ENCODE measurements at regions not wholly inside any gene's neighbourhood (a gene's known extent, or its start where the extent isn't known, plus 50 kb on each side); places are given as distances from the start of the nearest gene placed in this dataset.

GRCh38 chr2:40827392-40827791, 375.5 kb upstream of the SLC8A1 start:
- H3K9me3 ChIP-seq = peaks cover 0 to 6% (median 0%) of the 10 kb centered on the region in 8 donors
- no peak overlapping the region for H3K4me3 ChIP-seq
- no peaks in the 10 kb centered on the region for H3K36me3 ChIP-seq
- intact Hi-C loops (cut with DNase I; ENCODE audit: low total_unique reads) = no loop called here
- no peak for DNase-seq
- no peak overlapping the region for H3K27ac ChIP-seq
- no peak for TF ChIP-seq CTCF (IDR thresholded peaks at IDR 0.05 in 8 of 11, conservative IDR thresholded peaks at IDR 0.05 in 3 of 11)
- no peak for TF ChIP-seq POLR2AphosphoS5 (IDR thresholded peaks at IDR 0.05)
- TF ChIP-seq POLR2A (IDR thresholded peaks at IDR 0.05) = no peak
- H3K27me3 ChIP-seq (replicated peaks in 1 of 7) = no peaks in the 10 kb centered on the region
- no peaks in the 10 kb centered on the region for H3K4me1 ChIP-seq

GRCh38 chr2:40831321-40831873, 379.5 kb upstream of the SLC8A1 start:
- H3K27ac ChIP-seq = no peak overlapping the region
- no peak overlapping the region for H3K4me3 ChIP-seq
- 60 to 85% (median 67%) methylated on average over 3 of the region's 3 CpGs for WGBS, 5 donors
- intact Hi-C loops (cut with DNase I; ENCODE audit: low total_unique reads) = no loop called here
- TF ChIP-seq CTCF (IDR thresholded peaks at IDR 0.05 in 8 of 11, conservative IDR thresholded peaks at IDR 0.05 in 3 of 11) = no peak
- no peak for TF ChIP-seq POLR2AphosphoS5 (IDR thresholded peaks at IDR 0.05)
- TF ChIP-seq POLR2A (IDR thresholded peaks at IDR 0.05) = no peak
- no peaks in the 10 kb centered on the region for H3K27me3 ChIP-seq (replicated peaks in 1 of 7)
- H3K4me1 ChIP-seq = no peaks in the 10 kb centered on the region
- H3K36me3 ChIP-seq = no peaks in the 10 kb centered on the region
- H3K9me3 ChIP-seq = peaks cover 0 to 17% (median 4%) of the 10 kb centered on the region in 8 donors
- DNase-seq = no peak

GRCh38 chr2:40841856-40842255, 390.0 kb upstream of the SLC8A1 start:
- H3K9me3 ChIP-seq = no peaks in the 10 kb centered on the region
- 93 to 98% (median 94%) methylated on average over 2 of the region's 2 CpGs for WGBS, 5 donors
- intact Hi-C loops (cut with DNase I; ENCODE audit: low total_unique reads) = no loop called here
- no peak overlapping the region for H3K27ac ChIP-seq
- H3K4me3 ChIP-seq = no peak overlapping the region
- no peak for DNase-seq
- no peak for TF ChIP-seq CTCF (IDR thresholded peaks at IDR 0.05 in 8 of 11, conservative IDR thresholded peaks at IDR 0.05 in 3 of 11)
- no peak for TF ChIP-seq POLR2AphosphoS5 (IDR thresholded peaks at IDR 0.05)
- TF ChIP-seq POLR2A (IDR thresholded peaks at IDR 0.05) = no peak
- no peaks in the 10 kb centered on the region for H3K4me1 ChIP-seq
- no peaks in the 10 kb centered on the region for H3K36me3 ChIP-seq
- H3K27me3 ChIP-seq (replicated peaks in 1 of 7) = no peaks in the 10 kb centered on the region

GRCh38 chr2:40844353-40845277, 392.7 kb upstream of the SLC8A1 start:
- no peak for DNase-seq
- Histone ChIP-seq H3K9me3 (no peaks in the 10 kb centered on the region), H3K4me3 (no peak overlapping the region), H3K4me1 (no peaks in the 10 kb centered on the region), H3K36me3 (no peaks in the 10 kb centered on the region), H3K27ac (no peak overlapping the region), H3K27me3 (replicated peaks in 1 of 7) (no peaks in the 10 kb centered on the region)
- intact Hi-C loops (cut with DNase I; ENCODE audit: low total_unique reads) = no loop called here
- TF ChIP-seq POLR2AphosphoS5 (IDR thresholded peaks at IDR 0.05) (no peak), POLR2A (IDR thresholded peaks at IDR 0.05) (no peak), CTCF (IDR thresholded peaks at IDR 0.05 in 8 of 11, conservative IDR thresholded peaks at IDR 0.05 in 3 of 11) (no peak)
- 85 to 90% (median 85%) methylated on average over 8 of the region's 8 CpGs for WGBS, 5 donors
